Mucosa of descending colon (tissue), 3 donors: ENCODE measurements at regions not wholly inside any gene's neighbourhood (a gene's known extent, or its start where the extent isn't known, plus 50 kb on each side); places are given as distances from the start of the nearest gene placed in this dataset.
"Not testable (repeated sequence)": the region's sequence is repeated elsewhere in the genome, so short reads cannot be mapped to it uniquely, and the experiment has no call there.

ENCODE experiments used
- ATAC-seq: fragments of 200-7000 bp; cut with Tn5 transposase; one replicate; pipeline ENCODE4 v1.9.1; 2020; ENCODE audit warnings: mild to moderate bottlenecking, moderate library complexity
- DNase-seq, 3 donors: peaks; one replicate each; pipeline ENCODE4 v3.0.0-alpha.2; 2020
- H3K36me3 ChIP-seq: fragments of 200-600 bp; one replicate; pipeline ENCODE4 v1.8.0; 2021; ENCODE audit warnings: low read depth, mild to moderate bottlenecking
- H3K4me1 ChIP-seq: fragments of 200-600 bp; one replicate; pipeline ENCODE4 v1.8.0; 2021; ENCODE audit warnings: low read depth, mild to moderate bottlenecking
- H3K4me3 ChIP-seq: fragments of 200-600 bp; one replicate; pipeline ENCODE4 v1.8.0; 2021; ENCODE audit warnings: mild to moderate bottlenecking
- H3K9me3 ChIP-seq: fragments of 200-600 bp; one replicate; pipeline ENCODE4 v1.8.0; 2021; ENCODE audit warnings: mild to moderate bottlenecking
- intact Hi-C, 2 donors: fragments of 100-400 bp; cut with DNase I in 1 of 2; cut with micrococcal nuclease in 1 of 2; formaldehyde crosslinking; loops; one replicate each; pipeline versions ENCODE4 v1.11.0 to v1.11.1; 2022; cut with DNase I, micrococcal nuclease
- TF ChIP-seq, protein P1 (sequence below): fragments of 200-600 bp; IDR thresholded peaks from one replicate; pipeline ENCODE4 v1.8.0; 2022; ENCODE audit warnings: antibody characterized with exemption, mild to moderate bottlenecking
- donor health status: DM: no; HTN: no; CAD: no; lungs with moderate emphysema.
- donor health status: DM: no; HTN: no; CAD: no.
- donor health status: DM: no; HTN: yes; CAD: no.

GRCh38 chr6:115512923-115513322 is 547.8 kb downstream of the FRK start:
- no peak for ATAC-seq
- intact Hi-C loops, result no loop called here
- TF ChIP-seq, protein P1, sequence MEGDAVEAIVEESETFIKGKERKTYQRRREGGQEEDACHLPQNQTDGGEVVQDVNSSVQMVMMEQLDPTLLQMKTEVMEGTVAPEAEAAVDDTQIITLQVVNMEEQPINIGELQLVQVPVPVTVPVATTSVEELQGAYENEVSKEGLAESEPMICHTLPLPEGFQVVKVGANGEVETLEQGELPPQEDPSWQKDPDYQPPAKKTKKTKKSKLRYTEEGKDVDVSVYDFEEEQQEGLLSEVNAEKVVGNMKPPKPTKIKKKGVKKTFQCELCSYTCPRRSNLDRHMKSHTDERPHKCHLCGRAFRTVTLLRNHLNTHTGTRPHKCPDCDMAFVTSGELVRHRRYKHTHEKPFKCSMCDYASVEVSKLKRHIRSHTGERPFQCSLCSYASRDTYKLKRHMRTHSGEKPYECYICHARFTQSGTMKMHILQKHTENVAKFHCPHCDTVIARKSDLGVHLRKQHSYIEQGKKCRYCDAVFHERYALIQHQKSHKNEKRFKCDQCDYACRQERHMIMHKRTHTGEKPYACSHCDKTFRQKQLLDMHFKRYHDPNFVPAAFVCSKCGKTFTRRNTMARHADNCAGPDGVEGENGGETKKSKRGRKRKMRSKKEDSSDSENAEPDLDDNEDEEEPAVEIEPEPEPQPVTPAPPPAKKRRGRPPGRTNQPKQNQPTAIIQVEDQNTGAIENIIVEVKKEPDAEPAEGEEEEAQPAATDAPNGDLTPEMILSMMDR, result no peak

GRCh38 chr6:115511771-115512170 is 548.9 kb downstream of the FRK start:
- Histone ChIP-seq H3K36me3 (no peaks in the 10 kb centered on the region), H3K4me1 (no peaks in the 10 kb centered on the region), H3K9me3 (no peaks in the 10 kb centered on the region), H3K4me3 (no peak overlapping the region)
- intact Hi-C loops, result no loop called here
- TF ChIP-seq, protein P1, result no peak
- DNase-seq, result no peak
- no peak for ATAC-seq

More at GRCh38 chr6:115512923-115513322, 547.8 kb downstream of the FRK start:
- H3K4me1 ChIP-seq, result no peaks in the 10 kb centered on the region
- no peaks in the 10 kb centered on the region for H3K9me3 ChIP-seq
- H3K36me3 ChIP-seq, result no peaks in the 10 kb centered on the region
- H3K4me3 ChIP-seq, result no peak overlapping the region
- no peak for DNase-seq

DNA sequence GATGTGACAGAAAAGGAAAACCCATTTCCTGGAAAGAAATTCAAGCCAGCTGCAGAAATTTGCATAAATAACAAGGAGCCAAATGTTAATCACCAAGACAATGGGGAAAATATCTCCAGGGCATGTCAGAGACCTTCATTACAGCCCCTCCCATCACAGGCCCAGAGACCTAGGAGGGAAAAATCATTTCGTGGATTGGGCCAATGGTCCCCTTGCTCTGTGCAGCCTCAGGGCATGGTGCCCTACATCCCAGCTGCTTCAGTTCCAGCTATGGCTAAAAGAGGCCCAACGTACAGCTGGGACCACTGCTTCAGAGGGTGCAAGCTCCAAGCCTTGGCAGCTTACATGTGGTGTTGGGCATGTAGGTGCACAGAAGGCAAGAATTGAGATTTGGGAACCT is 558.3 kb downstream of the FRK start:
- intact Hi-C loops, H3K4me1 ChIP-seq, H3K9me3 ChIP-seq, ATAC-seq, DNase-seq, H3K4me3 ChIP-seq, H3K36me3 ChIP-seq: not testable (repeated sequence)

DNA sequence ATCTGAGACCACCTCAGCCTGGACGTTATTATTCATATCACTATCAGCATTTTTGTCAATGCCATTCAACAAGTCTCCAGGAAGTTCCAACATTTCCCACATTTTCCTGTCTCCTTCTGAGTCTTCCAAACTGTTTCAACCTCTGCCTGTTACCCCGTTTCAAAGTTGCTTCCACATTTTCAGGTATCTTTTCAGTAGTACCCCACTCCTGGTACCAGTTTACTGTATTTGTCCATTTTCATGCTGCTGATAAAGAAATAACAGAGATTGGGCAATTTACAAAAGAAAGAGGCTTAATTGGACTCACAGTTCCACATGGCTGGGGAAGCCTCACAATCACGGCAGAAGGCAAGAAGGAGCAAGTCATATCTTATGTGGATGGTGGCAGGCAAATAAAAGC is 565.5 kb downstream of the FRK start:
- ATAC-seq (no peak), DNase-seq (no peak)
- Histone ChIP-seq H3K4me1 (no peaks in the 10 kb centered on the region), H3K4me3 (no peak overlapping the region), H3K9me3 (peaks cover 30% of the 10 kb centered on the region), H3K36me3 (no peaks in the 10 kb centered on the region)
- TF ChIP-seq, protein P1, result no peak
- intact Hi-C loops, result no loop called here

DNA sequence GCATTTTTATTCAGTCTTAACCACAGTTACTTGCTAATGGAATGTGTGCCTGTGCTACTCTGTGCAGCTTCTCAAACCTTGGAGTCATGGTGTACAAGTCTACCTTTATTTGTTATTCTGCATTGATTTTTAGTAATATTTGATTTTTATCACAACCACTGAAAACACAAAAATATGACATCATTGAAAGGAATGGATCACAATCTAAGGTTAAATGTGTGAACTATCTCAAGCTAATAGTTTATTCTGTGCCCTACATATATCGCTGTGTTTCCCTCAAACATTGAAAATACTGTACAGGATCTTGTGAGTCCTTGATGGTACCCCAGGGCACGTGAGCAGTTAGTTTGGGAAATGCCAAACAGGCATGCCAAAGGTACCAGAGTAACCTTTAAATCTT is 573.4 kb downstream of the FRK start:
- Histone ChIP-seq H3K4me1 (no peaks in the 10 kb centered on the region), H3K9me3 (peaks cover 3% of the 10 kb centered on the region), H3K36me3 (no peaks in the 10 kb centered on the region), H3K4me3 (no peak overlapping the region)
- ATAC-seq, result no peak
- DNase-seq, result no peak
- intact Hi-C loops, result no loop called here
- TF ChIP-seq, protein P1, result no peak

DNA sequence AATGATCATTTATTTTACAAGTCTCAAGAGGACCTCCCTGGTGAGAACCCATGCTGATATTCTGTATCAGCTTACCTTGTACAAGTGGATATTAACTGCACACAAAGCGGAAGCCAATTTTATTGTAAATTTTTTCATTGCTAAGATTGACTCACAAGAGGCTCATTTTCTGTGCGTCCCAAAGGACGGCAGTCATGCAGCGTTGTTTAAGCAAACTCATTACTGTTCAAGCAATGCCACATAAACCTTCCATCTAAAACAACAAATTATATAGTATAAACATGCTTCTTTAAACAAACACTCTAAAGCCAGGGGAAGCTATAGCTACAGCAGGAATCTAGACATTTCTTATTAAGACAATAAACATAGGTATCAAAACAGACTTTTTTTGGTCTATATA is 575.3 kb downstream of the FRK start:
- DNase-seq, result no peak
- TF ChIP-seq, protein P1, result no peak
- Histone ChIP-seq H3K4me3 (no peak overlapping the region), H3K4me1 (no peaks in the 10 kb centered on the region), H3K36me3 (no peaks in the 10 kb centered on the region), H3K9me3 (peaks cover 7% of the 10 kb centered on the region)
- intact Hi-C loops, result no loop called here
- no peak for ATAC-seq

DNA sequence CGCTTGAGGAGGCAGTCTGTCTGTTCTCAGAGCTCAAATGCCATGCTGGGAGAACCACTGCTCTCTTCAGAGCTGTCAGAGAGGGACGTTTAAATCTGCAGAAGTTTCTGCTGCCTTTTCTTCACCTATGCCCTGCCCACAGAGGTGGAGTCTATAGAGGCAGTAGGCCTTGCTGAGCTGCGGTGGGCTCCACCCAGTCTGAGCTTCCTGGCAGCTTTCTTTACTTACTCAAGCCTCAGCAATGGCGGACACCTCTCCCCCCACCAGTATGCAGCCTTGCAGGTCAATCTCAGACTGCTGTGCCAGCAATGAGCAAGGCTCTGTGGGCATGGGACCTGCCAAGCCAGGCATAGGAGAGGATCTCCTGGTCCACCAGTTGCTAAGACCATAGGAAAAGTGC is 580.1 kb downstream of the FRK start:
- H3K4me3 ChIP-seq, ATAC-seq, intact Hi-C loops, H3K4me1 ChIP-seq, DNase-seq, H3K36me3 ChIP-seq: not testable (repeated sequence)
- H3K9me3 ChIP-seq, result peaks cover 11% of the 10 kb centered on the region
